HCT116 (cell line): ENCODE measurements at regions not wholly inside any gene's neighbourhood (a gene's known extent, or its start where the extent isn't known, plus 50 kb on each side); places are given as distances from the start of the nearest gene placed in this dataset.

Source experiments
- ATAC-seq: fragments of 200-7000 bp; cut with Tn5 transposase; 2 replicates; pipeline ENCODE4 v1.9.1; 2020; ENCODE audit warnings: mild to moderate bottlenecking, moderate library complexity
- BruUV-seq: library from RNA; stranded (reverse); fragments of 400-500 nt; replicated peaks from 2 replicates; lab custom pipeline; 2021; lab: Mats Ljungman, UMichigan
- CTCF ChIA-PET: fragments of 300-600 bp; sonication (Branson Sonifier 250); formaldehyde crosslinking; loops from one replicate; lab custom pipeline; 2021; ENCODE audit warnings: antibody characterized with exemption; lab: Charles Lee
- POLR2A ChIA-PET: fragments of 300-600, 350-600 bp; sonication (Branson Sonifier 250); formaldehyde crosslinking; loops from one replicate; lab custom pipeline; 2021; ENCODE audit warnings: antibody characterized with exemption; lab: Charles Lee
- RAD21 ChIA-PET, 2 experiments: fragments of 300-600 bp; sonication (Branson Sonifier 250); formaldehyde crosslinking; loops; one replicate each; lab custom pipeline; 2023; ENCODE audit warnings: low total read pairs in 2 of 2; ENCODE audit not compliant: uncharacterized antibody in 2 of 2, unreplicated experiment in 2 of 2, low non-redundant PET in 1 of 2; lab: Charles Lee
- DNase-seq: peaks from one replicate; pipeline ENCODE4 v3.0.0-alpha.2; 2010; ENCODE audit warnings: low read depth, low spot score
- H2AFZ ChIP-seq: fragments of 200-600 bp; shearing (Covaris generic), sonication (generic); 2 replicates; pipeline ENCODE4 v1.6.1; 2017; ENCODE audit warnings: low read depth, mixed run types, mixed read lengths, antibody characterized with exemption, low read length; ENCODE audit not compliant: poor library complexity, severe bottlenecking
- H3K27ac ChIP-seq: 2 replicates; pipeline ENCODE4 v1.5.1; 2012; ENCODE audit warnings: low read depth, low read length
- H3K27me3 ChIP-seq: fragments of 200-600 bp; sonication (generic); 2 replicates; pipeline ENCODE4 v1.6.1; 2016; ENCODE audit warnings: mixed run types, low read length, mixed read lengths; ENCODE audit not compliant: insufficient read depth
- H3K36me3 ChIP-seq, 2 experiments: fragments of 200-500 bp in 1 of 2; fragments of 200-600 bp in 1 of 2; sonication (Bioruptor generic) in 1 of 2; sonication (generic) in 1 of 2; 2 replicates each; pipeline versions ENCODE4 v1.5.1 to v1.6.1; 2014 to 2016; ENCODE audit warnings: low read length in 2 of 2, inconsistent platforms in 1 of 2, mixed read lengths in 1 of 2, mixed run types in 1 of 2; ENCODE audit not compliant: insufficient read depth in 2 of 2, control insufficient read depth in 1 of 2
- H3K4me1 ChIP-seq, 2 experiments: fragments of 200-600 bp in 1 of 2; sonication (generic) in 1 of 2; 2 replicates each; pipeline versions ENCODE4 v1.5.1 to v1.6.1; 2012 to 2017; ENCODE audit warnings: low read length in 2 of 2, inconsistent platforms in 1 of 2, mild to moderate bottlenecking in 1 of 2, mixed read lengths in 1 of 2, mixed run types in 1 of 2, moderate library complexity in 1 of 2; ENCODE audit not compliant: insufficient read depth in 2 of 2, control insufficient read depth in 1 of 2
- H3K4me2 ChIP-seq: fragments of 200-600 bp; sonication (generic); 2 replicates; pipeline ENCODE4 v1.6.1; 2017; ENCODE audit warnings: mixed run types, low read length, mixed read lengths
- H3K4me3 ChIP-seq, 2 experiments: fragments of 200-600 bp in 1 of 2; sonication (generic) in 1 of 2; replicated peaks in 1 of 2; 2 replicates each; pipeline ENCODE4 v1.5.1; 2011 to 2016; ENCODE audit warnings: low read length in 2 of 2, control low read depth in 1 of 2, low read depth in 1 of 2, mild to moderate bottlenecking in 1 of 2, mixed read lengths in 1 of 2, mixed run types in 1 of 2
- H3K79me2 ChIP-seq: fragments of 200-600 bp; sonication (generic); 2 replicates; pipeline ENCODE4 v1.6.1; 2017; ENCODE audit warnings: mild to moderate bottlenecking, mixed run types, low read length, moderate library complexity, mixed read lengths; ENCODE audit not compliant: insufficient read depth
- H3K9ac ChIP-seq: fragments of 200-600 bp; sonication (generic); 2 replicates; pipeline ENCODE4 v1.6.1; 2016; ENCODE audit warnings: low read length, mixed read lengths
- H3K9me2 ChIP-seq: fragments of 200-600 bp; sonication (generic), shearing (Covaris generic); 2 replicates; pipeline ENCODE4 v1.6.1; 2017; ENCODE audit warnings: mixed run types, mild to moderate bottlenecking, moderate library complexity; ENCODE audit not compliant: insufficient read depth
- H3K9me3 ChIP-seq, 2 experiments: fragments of 200-500 bp in 1 of 2; fragments of 200-600 bp in 1 of 2; sonication (Bioruptor generic) in 1 of 2; sonication (generic) in 1 of 2; 2 replicates each; pipeline ENCODE4 v1.6.1; 2014 to 2017; ENCODE audit warnings: low read length in 2 of 2, mixed read lengths in 2 of 2, inconsistent platforms in 1 of 2, low read depth in 1 of 2, mild to moderate bottlenecking in 1 of 2, mixed run types in 1 of 2, moderate library complexity in 1 of 2; ENCODE audit not compliant: control insufficient read depth in 1 of 2, insufficient read depth in 1 of 2
- H4K20me1 ChIP-seq: fragments of 200-600 bp; sonication (generic), shearing (Covaris generic); 2 replicates; pipeline ENCODE4 v1.6.1; 2017; ENCODE audit warnings: mixed run types, mild to moderate bottlenecking, moderate library complexity; ENCODE audit not compliant: insufficient read depth
- CTCF ChIP-seq, 3 experiments: fragments of 200-600 bp in 1 of 3; sonication (generic) in 1 of 3; IDR thresholded peaks in 2 of 3; conservative IDR thresholded peaks in 1 of 3; 2 replicates each; pipeline ENCODE4 v1.5.1; 2012 to 2017; ENCODE audit warnings: low read depth in 2 of 3, low read length in 2 of 3, antibody characterized with exemption in 1 of 3, borderline replicate concordance in 1 of 3, control low read depth in 1 of 3, mild to moderate bottlenecking in 1 of 3, mixed read lengths in 1 of 3, mixed run types in 1 of 3, moderate library complexity in 1 of 3; ENCODE audit not compliant: insufficient read depth in 1 of 3
- ELF1 ChIP-seq: IDR thresholded peaks from 2 replicates; pipeline ENCODE4 v1.6.1; 2012; ENCODE audit warnings: low read depth, borderline replicate concordance
- EZH2 ChIP-seq: fragments of 200-600 bp; sonication (generic); IDR thresholded peaks from 2 replicates; pipeline ENCODE4 v1.6.1; 2017; ENCODE audit warnings: antibody characterized with exemption, mixed run types
- EZH2phosphoT487 ChIP-seq: fragments of 200-600 bp; IDR thresholded peaks from 2 replicates; pipeline ENCODE4 v1.6.1; 2018; ENCODE audit warnings: antibody characterized with exemption, borderline replicate concordance
- MAX ChIP-seq: IDR thresholded peaks from 2 replicates; pipeline ENCODE4 v1.6.1; 2012
- POLR2A ChIP-seq: IDR thresholded peaks from 2 replicates; pipeline ENCODE4 v1.7.0; 2011; ENCODE audit warnings: borderline replicate concordance; ENCODE audit not compliant: insufficient read depth, insufficient read length; ENCODE audit errors: extremely low read depth
- POLR2AphosphoS5 ChIP-seq: IDR thresholded peaks from 2 replicates; pipeline ENCODE4 v1.6.1; 2011; ENCODE audit warnings: mild to moderate bottlenecking, low read depth, low read length, moderate library complexity
- REST ChIP-seq: IDR thresholded peaks from 2 replicates; pipeline ENCODE4 v1.6.1; 2012; ENCODE audit warnings: low read depth
- SP1 ChIP-seq: IDR thresholded peaks from 2 replicates; pipeline ENCODE4 v1.6.1; 2012; ENCODE audit warnings: low read depth
- SRF ChIP-seq: IDR thresholded peaks from 2 replicates; pipeline ENCODE4 v1.6.1; 2012; ENCODE audit warnings: low read depth
- TCF7L2 ChIP-seq: IDR thresholded peaks from 2 replicates; pipeline ENCODE4 v1.7.0; 2011; ENCODE audit warnings: borderline replicate concordance, inconsistent platforms; ENCODE audit not compliant: insufficient read depth, insufficient read length; ENCODE audit errors: extremely low read depth
- ZFX ChIP-seq: fragments of 450-650 bp; IDR thresholded peaks from 2 replicates; pipeline ENCODE4 v1.6.1; 2017
- intact Hi-C: fragments of 100-400 bp; cut with micrococcal nuclease; formaldehyde crosslinking; loops from 2 replicates; pipeline ENCODE4 v1.10.0; 2022

DNA sequence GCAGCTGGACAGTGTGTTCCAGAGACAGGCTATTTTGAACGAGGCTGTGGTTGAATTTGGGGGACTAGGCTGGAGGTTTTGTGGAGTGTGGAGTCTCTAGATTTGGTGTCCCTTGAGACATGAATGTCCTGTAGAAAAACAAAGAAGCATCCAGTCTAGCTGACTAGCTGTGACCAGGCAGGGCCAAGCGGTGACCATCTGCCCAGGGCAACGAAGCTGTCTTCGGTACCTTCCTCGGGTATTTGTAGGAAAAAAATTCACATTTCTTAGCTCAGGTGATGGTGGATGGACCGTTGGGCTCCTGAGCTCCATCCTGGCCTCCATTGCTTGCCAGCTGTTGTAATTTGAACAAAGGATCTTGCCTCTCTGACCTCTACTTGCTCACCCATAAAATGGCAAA lies 557.3 kb downstream of the MIAT start:
- H3K4me1 ChIP-seq = peaks cover 7 to 8% of the 10 kb centered on the region in 2 experiments
- no peaks in the 10 kb centered on the region for H3K9me3 ChIP-seq
- H3K4me2 ChIP-seq = no peak overlapping the region
- no TSS peak for BruUV-seq
- no peaks in the 10 kb centered on the region for H3K9me2 ChIP-seq
- TF ChIP-seq CTCF (IDR thresholded peaks at IDR 0.05 in 2 of 3, conservative IDR thresholded peaks at IDR 0.05 in 1 of 3; ENCODE audit: borderline replicate concordance in 1 of 3, insufficient read depth in 1 of 3, low read depth in 2 of 3, low read length in 2 of 3) (no peak), SP1 (no peak), EZH2phosphoT487 (no peak), SRF (no peak), REST (no peak), TCF7L2 (no peak), POLR2AphosphoS5 (no peak), POLR2A (no peak), EZH2 (no peak), ELF1 (no peak), MAX (no peak), ZFX (no peak)
- H3K36me3 ChIP-seq = no peaks in the 10 kb centered on the region
- H3K27ac ChIP-seq = no peak overlapping the region
- H4K20me1 ChIP-seq = no peaks in the 10 kb centered on the region
- H3K4me3 ChIP-seq = no peak overlapping the region
- ChIA-PET CTCF (no interaction called here), POLR2A (no interaction called here), RAD21 (no interaction called here)
- H3K9ac ChIP-seq = no peak overlapping the region
- H3K27me3 ChIP-seq = 0 out of 2 replicates have a peak, but pooled peaks cover 3% of the 10 kb centered on the region
- intact Hi-C loops = no loop called here
- ATAC-seq (no peak), DNase-seq (no peak)
- H2AFZ ChIP-seq = no peak overlapping the region
- no peaks in the 10 kb centered on the region for H3K79me2 ChIP-seq
